HEK293T (cell line): ENCODE measurements at regions not wholly inside any gene's neighbourhood (a gene's known extent, or its start where the extent isn't known, plus 50 kb on each side); places are given as distances from the start of the nearest gene placed in this dataset.

Experiments used
- BHLHE40 ChIP-seq: fragments of 450-650 bp; IDR thresholded peaks from 2 replicates; pipeline ENCODE4 v1.6.1; 2016; ENCODE audit warnings: mild to moderate bottlenecking, moderate library complexity, borderline replicate concordance
- ELF4 ChIP-seq: fragments of 450-650 bp; IDR thresholded peaks from 2 replicates; pipeline ENCODE4 v1.6.1; 2017; ENCODE audit warnings: antibody characterized with exemption

DNA sequence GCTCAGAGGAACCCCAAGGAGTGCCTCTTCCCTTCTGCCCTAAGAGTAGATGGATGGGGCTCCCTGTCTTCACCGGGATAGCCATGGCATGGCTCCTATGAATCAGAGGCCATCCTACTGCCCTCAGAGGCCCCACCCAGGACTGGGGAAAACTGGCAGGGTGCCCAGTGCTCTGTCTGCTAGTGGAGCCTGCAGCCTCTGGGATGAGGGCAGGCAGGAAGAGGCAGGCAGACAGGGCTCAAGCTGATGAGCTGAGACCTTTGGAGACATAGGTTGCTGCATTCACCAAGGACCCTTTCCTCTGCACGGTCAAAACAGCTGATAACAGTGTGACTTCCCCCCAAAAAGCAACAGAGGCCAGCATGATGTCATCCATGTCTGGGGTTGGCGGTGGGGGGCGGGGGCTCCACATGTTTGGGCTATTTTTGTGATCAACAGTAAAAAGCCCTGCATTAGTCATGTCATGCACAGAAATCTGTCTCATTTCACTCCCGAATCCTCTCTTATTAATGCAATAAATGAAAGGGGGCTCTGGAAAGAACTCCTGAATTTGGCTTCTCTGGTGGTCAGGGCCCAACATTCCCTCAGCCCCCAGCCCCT, 207.6 kb upstream of the MAMLD1 start:
- TF ChIP-seq ELF4 (no peak), BHLHE40 (no peak)
